ENCODE measurements at regions not wholly inside any gene's neighbourhood (a gene's known extent, or its start where the extent isn't known, plus 50 kb on each side); places are given as distances from the start of the nearest gene placed in this dataset.

DNA sequence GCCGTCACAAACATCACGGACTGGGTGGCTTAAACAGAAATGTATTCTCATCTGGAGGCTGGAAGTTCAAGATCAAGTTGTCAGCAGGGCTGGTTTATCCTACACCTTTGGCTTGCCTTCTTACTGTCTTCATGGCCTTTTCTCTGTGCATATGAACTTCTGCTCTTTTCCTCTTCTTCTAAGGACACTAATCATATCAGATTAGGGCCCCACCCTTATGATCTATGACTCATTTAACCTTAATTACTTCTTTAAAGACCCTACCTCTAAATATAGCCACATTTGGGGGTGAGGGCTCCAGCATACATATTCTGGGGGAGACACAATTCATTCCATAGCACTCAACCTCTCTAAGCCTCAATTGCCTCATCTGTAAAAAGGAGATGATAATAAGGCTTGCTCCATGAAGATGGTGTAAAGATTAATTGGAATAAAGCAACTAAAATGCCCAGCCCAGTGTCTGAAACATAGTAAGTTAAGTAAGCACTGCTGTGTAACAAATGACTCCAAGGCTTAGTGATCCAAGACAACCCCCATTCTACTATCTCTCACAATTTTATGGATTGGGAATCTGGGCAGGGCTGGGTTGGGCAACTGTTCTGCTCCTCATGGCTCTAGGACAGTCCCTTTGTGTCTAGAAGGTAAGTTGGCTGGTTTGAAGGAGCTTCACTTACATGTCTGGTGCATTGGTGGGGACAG lies 119.8 kb downstream of the BANF2 start:
- DNase-seq (ENCODE audit: low read depth), result no peak

DNA sequence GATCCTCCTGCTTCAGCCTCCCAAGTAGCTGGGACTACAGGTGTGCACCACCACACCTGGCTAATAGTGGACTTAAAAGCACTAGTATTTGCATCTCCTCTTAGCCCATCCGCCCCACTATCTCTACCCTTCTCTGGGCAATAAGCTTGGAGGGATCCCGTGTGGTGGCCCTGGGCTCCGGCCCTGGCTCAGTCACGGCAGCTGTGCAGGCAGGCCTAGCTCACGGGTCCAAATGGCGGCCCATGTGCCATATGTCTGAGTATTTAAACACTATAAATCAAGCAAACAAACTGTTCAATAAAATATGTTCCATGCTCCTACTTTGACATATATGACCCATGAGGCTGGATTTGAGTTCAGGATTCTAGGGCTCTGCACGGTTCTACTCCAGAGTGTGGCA lies 118.4 kb downstream of the BANF2 start:
- no peak for DNase-seq (ENCODE audit: low read depth)

- DNase-seq (ENCODE audit: low read depth), result peak; percentile 35
These were observed 117.2 kb downstream of the BANF2 start for GRCh38 chr20:17816804-17817587.

GRCh38 chr20:17811628-17811965 lies 111.8 kb downstream of the BANF2 start:
- no peak for DNase-seq (ENCODE audit: low read depth)

GRCh38 chr20:17810847-17811627 lies 111.3 kb downstream of the BANF2 start:
- DNase-seq (ENCODE audit: low read depth), result no peak

DNA sequence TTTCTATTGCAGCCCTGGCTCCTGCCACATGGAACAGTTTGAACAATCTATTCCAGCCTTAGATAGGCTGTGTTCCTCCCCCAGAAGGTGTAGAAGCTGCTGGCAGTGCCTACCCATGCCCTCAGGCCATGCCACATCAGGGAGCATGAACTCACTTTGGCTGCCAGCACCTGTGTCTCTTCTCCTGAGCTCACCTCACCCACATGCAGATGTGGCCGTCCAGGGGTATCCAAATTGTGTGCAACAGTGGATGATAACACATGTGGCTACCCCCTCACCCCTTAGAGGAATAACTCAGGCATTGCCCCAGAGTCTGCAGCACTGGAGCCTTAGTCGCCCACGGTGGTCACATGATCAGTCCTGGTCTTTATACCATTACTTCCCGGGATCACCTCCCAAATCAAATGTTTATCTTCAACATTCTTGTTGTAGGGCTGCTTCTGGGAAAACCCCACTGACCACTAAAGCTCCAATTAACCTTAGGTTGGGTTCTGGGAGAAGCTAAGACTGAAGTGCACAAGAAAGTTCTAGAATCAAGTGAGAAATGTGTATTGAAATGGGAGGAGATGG lies 110.4 kb downstream of the BANF2 start:
- no peak for DNase-seq (ENCODE audit: low read depth)

DNA sequence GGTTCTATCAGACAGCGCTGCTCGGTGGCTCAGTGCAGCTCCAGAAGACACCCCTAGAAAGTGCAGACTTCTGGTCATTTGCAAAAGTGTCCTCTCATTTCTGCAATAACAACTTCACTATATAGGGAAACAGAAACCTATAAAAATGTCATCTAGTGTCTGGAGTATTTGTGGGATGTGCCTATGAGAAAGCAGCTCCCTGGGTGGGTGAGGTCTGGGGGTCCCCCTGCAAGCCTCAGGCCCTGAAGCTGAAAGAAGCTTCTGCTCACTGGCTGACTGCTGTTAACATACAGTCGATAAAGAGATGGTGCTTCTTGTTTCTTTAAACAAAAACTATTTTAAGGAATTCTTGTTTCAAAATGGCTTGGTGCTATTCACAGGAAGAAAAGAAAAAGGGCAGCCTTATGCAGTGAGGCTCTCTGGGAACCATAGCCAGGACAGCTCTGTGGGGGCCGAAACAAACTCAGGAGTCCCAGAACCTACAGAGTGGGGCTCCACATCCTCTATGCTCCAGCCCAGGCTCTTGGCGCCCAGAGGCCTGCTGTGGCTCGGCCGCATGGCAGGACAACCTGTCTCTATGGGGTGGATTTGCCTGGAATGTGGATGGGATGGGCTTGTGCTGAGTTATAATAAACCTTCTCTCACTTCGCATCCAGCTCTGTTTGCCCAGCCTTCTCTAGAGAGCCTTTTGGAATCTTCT lies 109.7 kb downstream of the BANF2 start:
- DNase-seq (ENCODE audit: low read depth), result no peak

DNA sequence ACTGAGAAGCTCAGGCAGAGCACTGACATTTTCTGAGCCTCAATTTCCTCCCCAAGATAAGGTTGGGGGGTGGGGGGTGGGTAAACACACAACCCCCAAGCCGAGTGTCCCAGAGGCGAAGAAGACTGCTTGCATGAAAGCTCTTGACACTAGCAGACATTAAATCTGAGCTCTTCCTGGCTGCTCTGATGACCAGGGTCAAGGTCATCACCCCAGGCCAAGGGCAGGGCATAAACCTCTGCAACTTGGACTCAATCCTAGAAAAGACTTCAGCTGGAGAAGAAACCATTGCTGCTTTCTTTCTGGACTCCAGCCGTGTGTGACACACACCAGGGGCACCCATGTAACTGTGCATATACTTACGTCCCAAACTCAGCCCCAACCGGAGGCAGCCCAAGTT lies 109.0 kb downstream of the BANF2 start:
- DNase-seq (ENCODE audit: low read depth), result no peak

GRCh38 chr20:17808357-17808756 lies 108.6 kb downstream of the BANF2 start:
- DNase-seq (ENCODE audit: low read depth), result no peak

DNA sequence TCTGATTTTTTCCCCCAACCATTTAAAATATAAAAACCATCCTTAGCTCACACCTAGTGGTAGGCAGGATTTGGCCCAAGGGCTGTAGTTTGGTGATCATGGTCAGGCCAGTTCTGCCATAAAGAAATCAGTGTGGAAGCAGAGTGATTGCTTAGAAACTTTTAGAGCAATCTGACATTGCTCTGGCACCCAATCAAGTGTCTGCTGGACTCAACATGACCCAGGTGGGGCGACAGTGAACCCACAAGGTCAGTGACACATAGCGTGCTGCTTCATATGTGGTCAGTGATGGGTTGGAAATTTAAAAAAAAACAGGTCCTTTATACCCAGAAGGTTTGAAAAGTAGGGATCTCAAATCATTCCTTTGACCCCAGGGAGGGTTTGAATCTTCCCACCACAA lies 107.9 kb downstream of the BANF2 start:
- DNase-seq (ENCODE audit: low read depth), result no peak

DNA sequence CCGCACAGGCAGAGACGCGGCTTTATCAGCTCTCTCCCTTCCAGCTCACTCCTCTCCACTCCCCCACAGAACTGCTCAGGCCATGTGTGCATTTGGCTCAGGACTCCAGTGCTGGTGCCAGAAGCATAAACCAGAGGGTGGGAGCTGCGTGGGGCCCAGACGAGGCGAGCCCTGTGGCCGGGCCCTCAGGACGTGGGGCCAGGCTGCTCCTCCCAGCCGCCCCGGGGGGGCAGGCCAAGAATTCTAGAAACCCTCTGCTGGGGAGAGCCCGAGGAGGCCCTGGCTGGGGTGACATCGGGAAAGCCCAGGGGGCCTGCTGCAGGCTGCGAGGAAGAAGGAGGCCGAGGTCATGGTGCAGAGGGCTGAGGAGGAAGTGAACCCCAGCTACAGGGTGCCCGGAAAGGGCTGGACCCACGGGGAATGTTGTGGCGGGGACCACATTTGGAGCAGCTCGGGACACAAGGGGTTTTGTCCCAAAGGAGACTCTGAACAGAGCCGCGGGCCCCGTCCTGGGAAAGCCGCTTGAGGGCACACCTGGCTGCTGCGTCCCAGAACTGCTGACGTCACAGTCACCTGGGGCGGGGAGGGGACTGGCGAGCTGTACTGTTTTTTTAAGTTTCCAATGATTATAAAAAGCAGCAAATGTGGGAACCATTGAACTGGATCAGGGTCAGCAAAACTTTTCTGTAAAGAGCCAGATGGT lies 107.1 kb downstream of the BANF2 start:
- no peak for DNase-seq (ENCODE audit: low read depth)

DNA sequence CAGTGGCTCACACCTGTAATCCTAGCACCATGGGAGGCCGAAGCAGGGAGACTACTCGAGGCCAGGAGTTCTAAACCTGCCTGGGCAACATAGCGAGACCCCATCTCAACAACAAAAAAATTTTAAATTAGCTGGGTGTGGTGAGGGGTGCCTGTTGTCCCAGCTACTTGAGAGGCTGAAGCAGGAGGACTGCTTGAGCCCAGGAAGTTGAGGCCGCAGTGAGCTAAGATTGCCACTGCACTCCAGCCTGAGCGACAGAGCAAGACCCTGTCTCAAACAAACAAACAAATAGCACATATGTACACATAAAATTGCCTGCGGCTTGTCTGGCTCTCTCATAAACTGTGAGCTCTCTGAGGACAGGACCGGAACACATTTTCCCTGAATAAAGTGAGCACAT lies 106.3 kb downstream of the BANF2 start:
- no peak for DNase-seq (ENCODE audit: low read depth)

DNA sequence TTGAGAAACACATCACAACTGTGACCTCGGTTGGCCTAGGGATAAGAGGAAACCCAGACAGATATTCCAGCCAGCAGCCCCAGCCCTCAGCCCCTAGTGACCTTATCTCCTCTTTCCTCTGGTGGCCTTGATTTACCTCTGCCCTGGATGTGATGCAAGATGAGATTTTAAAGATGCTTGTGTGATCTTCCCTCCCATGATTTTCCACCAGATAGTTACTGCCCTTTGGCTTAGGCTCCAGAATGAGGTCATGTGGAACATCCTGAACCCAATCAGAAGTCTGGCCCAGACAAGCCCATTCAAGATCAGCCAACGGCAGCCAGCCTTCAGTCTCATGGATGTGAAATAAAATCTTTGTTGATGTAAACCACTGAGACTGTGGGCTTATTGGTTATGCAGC lies 104.0 kb downstream of the BANF2 start:
- DNase-seq (ENCODE audit: low read depth), result no peak

DNA sequence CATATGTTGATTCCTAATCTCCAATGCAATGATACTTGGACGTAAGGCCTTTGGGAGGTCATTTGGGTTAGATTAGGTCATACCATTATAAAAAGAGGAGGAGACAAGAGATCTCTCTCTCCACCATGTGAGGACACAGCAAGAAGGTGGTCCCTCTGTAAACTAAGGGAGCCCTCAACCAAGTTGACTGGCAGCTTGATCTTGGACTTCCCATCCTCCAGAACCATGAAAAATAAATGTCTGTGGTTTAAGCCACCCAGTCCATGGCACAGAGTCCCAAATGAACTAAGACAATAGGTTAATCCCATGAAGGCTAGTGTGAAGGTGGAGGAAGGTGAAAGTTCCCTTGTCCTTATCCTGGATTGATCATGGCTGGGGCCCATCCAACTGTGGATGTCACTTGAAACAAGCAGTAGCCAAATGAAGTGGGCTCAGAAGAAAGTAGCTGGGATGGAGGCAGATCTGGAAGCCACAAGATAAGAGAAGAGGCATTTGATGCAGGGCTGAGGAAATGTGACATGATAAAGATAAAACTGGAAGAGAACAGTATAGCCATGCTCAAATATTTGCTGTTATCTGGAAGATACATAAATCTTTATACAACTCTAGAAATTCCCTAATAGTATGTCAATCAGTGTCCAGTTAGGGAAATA lies 99.9 kb downstream of the BANF2 start:
- no peak for DNase-seq (ENCODE audit: low read depth)

- no peak for DNase-seq (ENCODE audit: low read depth)
These were observed 98.8 kb downstream of the BANF2 start for GRCh38 chr20:17798601-17799000.

DNA sequence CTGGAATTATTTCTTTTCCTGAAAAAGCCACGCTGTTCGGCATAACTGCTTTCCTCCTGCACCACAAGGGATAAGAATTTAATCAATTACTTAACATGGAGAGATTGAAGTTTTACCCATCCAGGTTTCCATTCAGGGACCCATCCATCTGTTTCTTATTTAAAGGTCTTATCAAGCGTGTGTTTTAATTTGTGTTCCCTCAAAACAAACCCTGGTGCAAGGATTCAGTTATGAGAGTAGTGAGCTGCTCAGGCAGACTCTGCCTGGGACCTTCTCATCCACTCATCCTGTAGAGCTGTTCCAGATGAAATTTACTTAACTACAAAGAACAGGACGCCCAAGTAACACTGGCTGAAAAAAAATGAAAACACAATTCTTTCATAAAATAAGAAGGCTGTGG lies 97.8 kb downstream of the BANF2 start:
- DNase-seq (ENCODE audit: low read depth), result no peak

GRCh38 chr20:17797161-17797560 lies 97.4 kb downstream of the BANF2 start:
- no peak for DNase-seq (ENCODE audit: low read depth)

GRCh38 chr20:17796091-17796563 lies 96.4 kb downstream of the BANF2 start:
- no peak for DNase-seq (ENCODE audit: low read depth)

GRCh38 chr20:17795501-17796071 lies 95.8 kb downstream of the BANF2 start:
- DNase-seq (ENCODE audit: low read depth), result no peak

DNA sequence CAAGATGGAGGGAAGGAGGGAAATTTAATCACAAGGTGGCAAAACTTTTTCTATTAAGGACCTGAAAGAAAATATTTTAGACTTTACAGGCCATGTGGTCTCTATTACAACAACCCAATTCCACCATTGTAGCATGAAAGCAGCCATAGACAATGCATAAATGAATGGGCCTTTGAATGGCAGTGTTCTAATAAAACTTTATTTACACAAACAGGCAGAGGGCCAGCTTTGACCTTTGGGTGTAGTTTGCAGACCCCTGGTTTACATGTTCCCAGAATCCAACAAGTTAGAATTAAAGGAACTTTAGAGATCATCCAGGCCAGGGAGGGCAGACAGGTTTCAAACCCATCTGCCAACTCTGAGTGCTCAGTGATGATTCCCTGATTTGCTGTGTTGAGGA lies 95.2 kb downstream of the BANF2 start:
- no peak for DNase-seq (ENCODE audit: low read depth)
